Glutamatergic neuron (in vitro differentiated cells): ENCODE measurements at regions not wholly inside any gene's neighbourhood (a gene's known extent, or its start where the extent isn't known, plus 50 kb on each side); places are given as distances from the start of the nearest gene placed in this dataset.

Experiments
- DNase-seq: peaks from one replicate; pipeline ENCODE4 v3.0.0; 2022
- H3K27ac Mint-ChIP-seq: one replicate; pipeline ENCODE4 v1.8.0; 2020; ENCODE audit warnings: mild to moderate bottlenecking, mixed read lengths, inconsistent platforms; ENCODE audit not compliant: unreplicated experiment
- H3K27me3 Mint-ChIP-seq: one replicate; pipeline ENCODE4 v1.8.0; 2020; ENCODE audit warnings: mild to moderate bottlenecking, moderate library complexity, mixed read lengths, inconsistent platforms; ENCODE audit not compliant: unreplicated experiment
- H3K36me3 Mint-ChIP-seq: one replicate; pipeline ENCODE4 v1.8.0; 2020; ENCODE audit warnings: mild to moderate bottlenecking, mixed read lengths, inconsistent platforms; ENCODE audit not compliant: unreplicated experiment
- H3K4me1 Mint-ChIP-seq: one replicate; pipeline ENCODE4 v1.8.0; 2020; ENCODE audit warnings: mild to moderate bottlenecking, low read depth, mixed read lengths, inconsistent platforms; ENCODE audit not compliant: unreplicated experiment
- H3K4me3 Mint-ChIP-seq: one replicate; pipeline ENCODE4 v1.8.0; 2020; ENCODE audit warnings: mild to moderate bottlenecking, mixed read lengths, inconsistent platforms; ENCODE audit not compliant: unreplicated experiment
- H3K9me3 Mint-ChIP-seq: one replicate; pipeline ENCODE4 v1.8.0; 2020; ENCODE audit warnings: mild to moderate bottlenecking, moderate library complexity, mixed read lengths, inconsistent platforms; ENCODE audit not compliant: unreplicated experiment
- CTCF ChIP-seq: fragments of 200-600 bp; sonication (generic); IDR thresholded peaks from one replicate; pipeline ENCODE4 v1.5.0; 2021; ENCODE audit not compliant: partially characterized antibody, unreplicated experiment

- no peaks in the 10 kb centered on the region for H3K36me3 Mint-ChIP-seq
- no peak overlapping the region for H3K27ac Mint-ChIP-seq
- no peak for TF ChIP-seq CTCF
- no peak for DNase-seq
- H3K9me3 Mint-ChIP-seq: peaks cover 1% of the 10 kb centered on the region
- no peak overlapping the region for H3K4me3 Mint-ChIP-seq
- H3K27me3 Mint-ChIP-seq: no peaks in the 10 kb centered on the region
- H3K4me1 Mint-ChIP-seq: no peaks in the 10 kb centered on the region
These were observed 253.7 kb downstream of the TTC6 start for GRCh38 chr14:37848985-37849621.

GRCh38 chr14:37851054-37851453 lies 255.6 kb downstream of the TTC6 start:
- H3K27me3 Mint-ChIP-seq: no peaks in the 10 kb centered on the region
- TF ChIP-seq CTCF: no peak
- no peaks in the 10 kb centered on the region for H3K4me1 Mint-ChIP-seq
- H3K36me3 Mint-ChIP-seq: no peaks in the 10 kb centered on the region
- H3K27ac Mint-ChIP-seq: no peak overlapping the region
- H3K4me3 Mint-ChIP-seq: no peak overlapping the region
- DNase-seq: no peak
- H3K9me3 Mint-ChIP-seq: no peaks in the 10 kb centered on the region

- Mint-ChIP-seq H3K4me3 (no peak overlapping the region), H3K4me1 (no peaks in the 10 kb centered on the region), H3K9me3 (no peaks in the 10 kb centered on the region), H3K36me3 (no peaks in the 10 kb centered on the region), H3K27me3 (no peaks in the 10 kb centered on the region), H3K27ac (no peak overlapping the region)
- no peak for TF ChIP-seq CTCF
- no peak for DNase-seq
These were observed 260.4 kb downstream of the TTC6 start for GRCh38 chr14:37855871-37856270.

GRCh38 chr14:37857774-37858266 lies 262.4 kb downstream of the TTC6 start:
- Mint-ChIP-seq H3K36me3 (no peaks in the 10 kb centered on the region), H3K9me3 (no peaks in the 10 kb centered on the region), H3K4me3 (no peak overlapping the region), H3K27ac (no peak overlapping the region), H3K27me3 (no peaks in the 10 kb centered on the region), H3K4me1 (no peaks in the 10 kb centered on the region)
- TF ChIP-seq CTCF: no peak
- DNase-seq: no peak

GRCh38 chr14:37858733-37859132 lies 263.3 kb downstream of the TTC6 start:
- DNase-seq: no peak
- Mint-ChIP-seq H3K4me3 (no peak overlapping the region), H3K36me3 (no peaks in the 10 kb centered on the region), H3K27me3 (no peaks in the 10 kb centered on the region), H3K9me3 (no peaks in the 10 kb centered on the region), H3K27ac (no peak overlapping the region), H3K4me1 (no peaks in the 10 kb centered on the region)
- TF ChIP-seq CTCF: no peak
